ENCODE measurements at regions not wholly inside any gene's neighbourhood (a gene's known extent, or its start where the extent isn't known, plus 50 kb on each side); places are given as distances from the start of the nearest gene placed in this dataset.

- ATAC-seq = no peak
- TF ChIP-seq ZC3H10 (CRISPR knock-in tag; IDR thresholded peaks at IDR 0.05) (no peak), PPARA (CRISPR knock-in tag; IDR thresholded peaks at IDR 0.05; ENCODE audit: borderline replicate concordance) (no peak), OSR1 (CRISPR knock-in tag; IDR thresholded peaks at IDR 0.05) (no peak)
Measured at GRCh38 chr3:70780790-70781189, 468.4 kb upstream of the MDFIC2 start.

GRCh38 chr3:70779296-70779695, 466.9 kb upstream of the MDFIC2 start:
- no peak for TF ChIP-seq PPARA (CRISPR knock-in tag; IDR thresholded peaks at IDR 0.05; ENCODE audit: borderline replicate concordance)
- TF ChIP-seq CSRNP3 (CRISPR knock-in tag; IDR thresholded peaks at IDR 0.05) = no peak
- no peak for TF ChIP-seq ZNF70 (CRISPR knock-in tag; IDR thresholded peaks at IDR 0.05)
- TF ChIP-seq SNAI2 (CRISPR knock-in tag; IDR thresholded peaks at IDR 0.05) = no peak
- TF ChIP-seq ZC3H10 (CRISPR knock-in tag; IDR thresholded peaks at IDR 0.05) = no peak
- no peak for TF ChIP-seq TSHZ2 (CRISPR knock-in tag; IDR thresholded peaks at IDR 0.05)
- no peak for TF ChIP-seq PATZ1 (CRISPR knock-in tag; IDR thresholded peaks at IDR 0.05; ENCODE audit: borderline replicate concordance)
- TF ChIP-seq POU6F1 (CRISPR knock-in tag; IDR thresholded peaks at IDR 0.05; ENCODE audit: borderline replicate concordance, low read depth) = no peak
- TF ChIP-seq CSDC2 (CRISPR knock-in tag; IDR thresholded peaks at IDR 0.05) = no peak
- TF ChIP-seq ARNTL (CRISPR knock-in tag; IDR thresholded peaks at IDR 0.05; ENCODE audit: borderline replicate concordance, low read depth) = no peak
- no peak for TF ChIP-seq RARB (CRISPR knock-in tag; IDR thresholded peaks at IDR 0.05)
- no peak for TF ChIP-seq ZFP3 (CRISPR knock-in tag; IDR thresholded peaks at IDR 0.05)
- TF ChIP-seq ZFP30 (CRISPR knock-in tag; IDR thresholded peaks at IDR 0.05) = no peak
- TF ChIP-seq ZNF8 (CRISPR knock-in tag; IDR thresholded peaks at IDR 0.05) = no peak
- no peak for ATAC-seq

GRCh38 chr3:70776081-70776480, 463.6 kb upstream of the MDFIC2 start:
- TF ChIP-seq ISL1 (CRISPR knock-in tag; IDR thresholded peaks at IDR 0.05) = no peak
- TF ChIP-seq ZC3H10 (CRISPR knock-in tag; IDR thresholded peaks at IDR 0.05) = no peak
- TF ChIP-seq TSHZ2 (CRISPR knock-in tag; IDR thresholded peaks at IDR 0.05) = no peak
- no peak for TF ChIP-seq ZNF70 (CRISPR knock-in tag; IDR thresholded peaks at IDR 0.05)
- no peak for TF ChIP-seq CSRNP3 (CRISPR knock-in tag; IDR thresholded peaks at IDR 0.05)
- no peak for TF ChIP-seq RARB (CRISPR knock-in tag; IDR thresholded peaks at IDR 0.05)
- no peak for TF ChIP-seq BACH2 (CRISPR knock-in tag; IDR thresholded peaks at IDR 0.05; ENCODE audit: borderline replicate concordance)
- no peak for TF ChIP-seq SNAI2 (CRISPR knock-in tag; IDR thresholded peaks at IDR 0.05)
- no peak for TF ChIP-seq TOX (CRISPR knock-in tag; IDR thresholded peaks at IDR 0.05; ENCODE audit: borderline replicate concordance)
- no peak for TF ChIP-seq ZFP3 (CRISPR knock-in tag; IDR thresholded peaks at IDR 0.05)
- no peak for TF ChIP-seq ZNF565 (CRISPR knock-in tag; conservative IDR thresholded peaks at IDR 0.05; ENCODE audit: low read depth)
- TF ChIP-seq ZFP30 (CRISPR knock-in tag; IDR thresholded peaks at IDR 0.05) = no peak
- no peak for TF ChIP-seq ESRRG (CRISPR knock-in tag; IDR thresholded peaks at IDR 0.05)
- TF ChIP-seq CREB5 (CRISPR knock-in tag; IDR thresholded peaks at IDR 0.05; ENCODE audit: low read depth) = no peak
- no peak for TF ChIP-seq ARNTL (CRISPR knock-in tag; IDR thresholded peaks at IDR 0.05; ENCODE audit: borderline replicate concordance, low read depth)
- no peak for TF ChIP-seq ZNF8 (CRISPR knock-in tag; IDR thresholded peaks at IDR 0.05)
- TF ChIP-seq CSDC2 (CRISPR knock-in tag; IDR thresholded peaks at IDR 0.05) = no peak
- TF ChIP-seq TCF4 (CRISPR knock-in tag; IDR thresholded peaks at IDR 0.05; ENCODE audit: borderline replicate concordance) = no peak
- ATAC-seq = no peak
